Thyroid gland (tissue), 4 donors: ENCODE measurements at regions not wholly inside any gene's neighbourhood (a gene's known extent, or its start where the extent isn't known, plus 50 kb on each side); places are given as distances from the start of the nearest gene placed in this dataset.

ENCODE experiments used
- DNase-seq, 2 donors: peaks; one replicate each; pipeline ENCODE4 v3.0.0-alpha.2; 2019
- H3K27ac ChIP-seq, 3 donors: fragments of 200-600 bp; sonication (generic); 1 replicate in 2 of 3; 2 replicates in 1 of 3; pipeline ENCODE4 v1.5.1; 2016 to 2019; ENCODE audit warnings: mild to moderate bottlenecking in 1 of 3, moderate library complexity in 1 of 3
- H3K27me3 ChIP-seq: fragments of 200-600 bp; sonication (generic); one replicate; pipeline ENCODE4 v1.5.1; 2019
- H3K36me3 ChIP-seq, 2 donors: fragments of 200-600 bp; sonication (generic); one replicate each; pipeline ENCODE4 v1.5.1; 2016 to 2019
- H3K4me1 ChIP-seq, 2 donors: fragments of 200-600 bp; sonication (generic); one replicate each; pipeline ENCODE4 v1.5.1; 2017 to 2019
- H3K4me3 ChIP-seq, 3 donors: fragments of 200-600 bp; sonication (generic); replicated peaks in 1 of 3; 1 replicate in 2 of 3; 2 replicates in 1 of 3; pipeline ENCODE4 v1.5.1; 2016; ENCODE audit warnings: mild to moderate bottlenecking in 1 of 3
- H3K9me3 ChIP-seq: fragments of 200-600 bp; sonication (generic); one replicate; pipeline ENCODE4 v1.5.1; 2017
- CTCF ChIP-seq, 6 experiments: fragments of 200-600 bp in 3 of 6; fragments of 450-650 bp in 3 of 6; sonication (generic) in 3 of 6; IDR thresholded peaks; one replicate each; pipeline ENCODE4 v1.5.1; 2016 to 2019; ENCODE audit warnings: antibody characterized with exemption in 6 of 6, mild to moderate bottlenecking in 2 of 6, inconsistent platforms in 1 of 6, moderate library complexity in 1 of 6
- POLR2A ChIP-seq, 2 donors: fragments of 450-650 bp; IDR thresholded peaks; one replicate each; pipeline ENCODE4 v1.6.1; 2017; ENCODE audit warnings: antibody characterized with exemption in 2 of 2, mild to moderate bottlenecking in 2 of 2, moderate library complexity in 1 of 2
- WGBS, 2 donors: methylation state at CpG; one replicate each; pipeline ENCODE4 v1.1.5; 2017; 5-methylcytosine and 5-hydroxymethylcytosine counted together
- intact Hi-C: fragments of 100-400 bp; cut with DNase I; formaldehyde crosslinking; loops from one replicate; pipeline ENCODE4 v1.15.1; 2023

GRCh38 chr5:162502780-162503179 is 435.2 kb downstream of the GABRG2 start:
- DNase-seq = no peak
- Histone ChIP-seq H3K27me3 (no peaks in the 10 kb centered on the region), H3K9me3 (no peaks in the 10 kb centered on the region), H3K4me3 (no peak overlapping the region), H3K36me3 (no peaks in the 10 kb centered on the region), H3K27ac (no peak overlapping the region), H3K4me1 (no peaks in the 10 kb centered on the region)
- WGBS, 2 donors = 78 to 81% methylated on average over 3 of the region's 3 CpGs
- intact Hi-C loops = no loop called here
- TF ChIP-seq POLR2A (IDR thresholded peaks at IDR 0.05) (no peak), CTCF (IDR thresholded peaks at IDR 0.05) (no peak)

DNA sequence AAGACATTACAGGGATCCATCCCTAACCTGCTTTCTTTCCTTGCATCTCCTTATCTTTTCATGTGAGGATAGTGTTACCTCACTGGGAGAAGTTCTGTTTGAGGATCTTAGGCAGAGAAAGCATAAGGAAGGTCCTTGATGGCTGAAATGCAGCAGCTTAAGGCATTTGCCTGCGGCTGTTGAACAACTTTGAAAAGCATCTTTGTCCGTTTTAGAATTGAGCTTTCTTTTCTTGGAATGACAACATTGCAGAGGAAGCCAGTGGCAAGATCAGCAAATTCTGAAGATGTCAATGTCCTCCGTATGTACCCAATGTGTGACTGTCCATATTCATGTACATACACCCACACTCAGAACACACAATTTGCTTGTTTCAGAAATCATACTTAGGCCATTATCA is 436.2 kb downstream of the GABRG2 start:
- TF ChIP-seq POLR2A (IDR thresholded peaks at IDR 0.05) = no peak
- no peak for TF ChIP-seq CTCF (IDR thresholded peaks at IDR 0.05)
- H3K27me3 ChIP-seq = no peaks in the 10 kb centered on the region
- no peaks in the 10 kb centered on the region for H3K36me3 ChIP-seq
- intact Hi-C loops = no loop called here
- no peaks in the 10 kb centered on the region for H3K9me3 ChIP-seq
- 40 to 42% methylated on average over 3 of the region's 3 CpGs for WGBS, 2 donors
- H3K4me3 ChIP-seq = no peak overlapping the region
- no peak for DNase-seq
- H3K4me1 ChIP-seq = no peaks in the 10 kb centered on the region
- no peak overlapping the region for H3K27ac ChIP-seq

DNA sequence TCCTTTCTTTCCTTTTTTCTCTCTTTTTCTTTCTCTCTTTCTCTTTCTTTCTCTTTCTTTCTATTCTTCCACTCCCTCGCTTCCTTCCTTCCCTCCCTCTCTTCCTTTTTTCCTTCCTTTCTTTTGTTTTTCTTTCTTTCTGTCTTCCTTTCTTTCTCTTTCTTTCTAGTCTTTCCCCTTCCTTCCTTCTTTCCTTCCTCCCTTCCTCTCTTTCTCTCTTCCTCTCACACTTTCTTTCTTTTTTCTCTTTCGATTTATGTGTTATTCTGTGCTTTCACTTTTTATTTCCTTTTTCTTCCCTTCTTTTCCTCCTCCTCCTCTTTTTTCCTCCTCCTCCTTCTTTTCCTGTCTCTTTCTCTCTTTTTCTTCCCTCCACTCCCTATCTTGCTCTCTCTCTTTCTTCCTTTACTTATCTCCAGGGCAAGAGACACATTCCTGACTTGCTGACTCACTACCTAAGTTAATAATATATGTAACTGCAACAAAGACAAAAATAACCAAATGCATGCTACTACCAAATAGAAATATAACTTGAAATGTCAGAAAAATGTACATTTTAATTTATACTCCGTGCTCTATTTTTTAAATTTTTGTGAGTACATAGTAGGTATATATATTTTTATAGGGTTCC is 445.5 kb downstream of the GABRG2 start:
- Histone ChIP-seq H3K36me3 (no peaks in the 10 kb centered on the region), H3K4me3 (no peak overlapping the region), H3K27ac (no peak overlapping the region), H3K27me3 (no peaks in the 10 kb centered on the region), H3K9me3 (no peaks in the 10 kb centered on the region), H3K4me1 (no peaks in the 10 kb centered on the region)
- no peak for TF ChIP-seq CTCF (IDR thresholded peaks at IDR 0.05)
- TF ChIP-seq POLR2A (IDR thresholded peaks at IDR 0.05) = no peak
- WGBS, 2 donors = 74 to 80% methylated on average over 3 of the region's 3 CpGs
- DNase-seq = no peak
- intact Hi-C loops = no loop called here

DNA sequence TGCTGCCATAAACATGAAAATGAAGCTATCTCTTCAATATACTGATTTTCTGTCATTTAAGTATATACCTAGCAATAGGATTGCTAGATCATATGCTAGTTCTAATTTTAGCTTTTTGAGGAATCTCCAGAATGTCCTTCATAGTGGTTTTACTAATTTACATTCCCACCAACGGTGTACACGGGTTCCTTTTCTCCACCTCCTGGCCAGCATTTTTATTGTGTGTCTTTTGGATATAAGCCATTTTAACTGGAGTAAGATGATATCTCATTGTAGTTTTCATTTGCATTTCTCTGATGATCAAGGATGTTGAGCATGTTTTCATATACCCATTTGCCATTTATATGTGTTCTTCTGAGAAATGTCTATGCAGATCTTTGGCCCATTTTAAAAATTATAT is 446.5 kb downstream of the GABRG2 start:
- no peaks in the 10 kb centered on the region for H3K9me3 ChIP-seq
- DNase-seq = no peak
- H3K27me3 ChIP-seq = no peaks in the 10 kb centered on the region
- no peak overlapping the region for H3K27ac ChIP-seq
- H3K4me1 ChIP-seq = no peaks in the 10 kb centered on the region
- H3K36me3 ChIP-seq = no peaks in the 10 kb centered on the region
- WGBS, 2 donors = 82 to 83% methylated on average over 2 of the region's 2 CpGs
- TF ChIP-seq POLR2A (IDR thresholded peaks at IDR 0.05) (no peak), CTCF (IDR thresholded peaks at IDR 0.05) (no peak)
- no peak overlapping the region for H3K4me3 ChIP-seq
- intact Hi-C loops = no loop called here

- DNase-seq = no peak
- 80 to 84% methylated on average over 1 of the region's 1 CpG for WGBS, 2 donors
- H3K9me3 ChIP-seq = no peaks in the 10 kb centered on the region
- no peaks in the 10 kb centered on the region for H3K4me1 ChIP-seq
- no peak overlapping the region for H3K4me3 ChIP-seq
- no peak for TF ChIP-seq CTCF (IDR thresholded peaks at IDR 0.05)
- TF ChIP-seq POLR2A (IDR thresholded peaks at IDR 0.05) = no peak
- H3K36me3 ChIP-seq = no peaks in the 10 kb centered on the region
- intact Hi-C loops = no loop called here
- no peak overlapping the region for H3K27ac ChIP-seq
- H3K27me3 ChIP-seq = no peaks in the 10 kb centered on the region
Measured at GRCh38 chr5:162520878-162521277, 453.3 kb downstream of the GABRG2 start.
